Heart left ventricle (tissue), 16 donors: ENCODE measurements at regions not wholly inside any gene's neighbourhood (a gene's known extent, or its start where the extent isn't known, plus 50 kb on each side); places are given as distances from the start of the nearest gene placed in this dataset.

ENCODE experiments used
- ATAC-seq, 4 donors: fragments of 200-7000 bp; cut with Tn5 transposase; one replicate each; pipeline ENCODE4 v1.9.1; 2020 to 2022; ENCODE audit warnings: moderate library complexity in 4 of 4, mild to moderate bottlenecking in 3 of 4, moderate number of reproducible peaks in 1 of 4
- DNase-seq, 5 donors: peaks; one replicate each; pipeline ENCODE4 v3.0.0-alpha.2; 2020
- H3K27ac ChIP-seq, 12 donors: fragments of 200-600 bp; sonication (generic) in 4 of 12; one replicate each; pipeline versions ENCODE4 v1.5.0 to v1.8.0; 2016 to 2022; ENCODE audit warnings: mild to moderate bottlenecking in 2 of 12
- H3K27me3 ChIP-seq, 9 donors: fragments of 200-600 bp; sonication (generic) in 2 of 9; one replicate each; pipeline versions ENCODE4 v1.5.1 to v1.8.0; 2016 to 2022; ENCODE audit warnings: mild to moderate bottlenecking in 3 of 9
- H3K36me3 ChIP-seq, 9 donors: fragments of 200-600 bp; sonication (generic) in 2 of 9; one replicate each; pipeline versions ENCODE4 v1.5.0 to v1.8.0; 2018 to 2022; ENCODE audit warnings: mild to moderate bottlenecking in 2 of 9
- H3K4me1 ChIP-seq, 12 donors: fragments of 200-600 bp; sonication (generic) in 4 of 12; one replicate each; pipeline versions ENCODE4 v1.5.0 to v1.8.0; 2016 to 2022; ENCODE audit warnings: mild to moderate bottlenecking in 3 of 12
- H3K4me3 ChIP-seq, 12 donors: fragments of 200-600 bp; sonication (generic) in 4 of 12; one replicate each; pipeline versions ENCODE4 v1.5.0 to v1.8.0; 2017 to 2022; ENCODE audit warnings: mild to moderate bottlenecking in 9 of 12, moderate library complexity in 4 of 12
- H3K9me3 ChIP-seq, 12 donors: fragments of 200-600 bp; sonication (generic) in 4 of 12; one replicate each; pipeline versions ENCODE4 v1.5.0 to v1.8.0; 2016 to 2022; ENCODE audit warnings: mild to moderate bottlenecking in 1 of 12
- POLR2A ChIP-seq, 2 donors: fragments of 450-650 bp; IDR thresholded peaks; one replicate each; pipeline ENCODE4 v1.6.1; 2017; ENCODE audit warnings: antibody characterized with exemption in 2 of 2, mild to moderate bottlenecking in 2 of 2, moderate library complexity in 2 of 2
- WGBS, 4 donors: extraction: QIAGEN DNeasy Blood & Tissue Kit in 2 of 4; methylation state at CpG; one replicate each; pipeline versions ENCODE4 v1.1.5 to v1.1.7; 2013 to 2018; 5-methylcytosine and 5-hydroxymethylcytosine counted together
- intact Hi-C, 10 donors: fragments of 100-400 bp; cut with DNase I; formaldehyde crosslinking; loops; one replicate each; pipeline versions ENCODE4 v1.11.1 to v1.14.2; 2022
- TF ChIP-seq, protein P1 (sequence below), 12 donors: fragments of 200-600 bp; sonication (generic) in 4 of 12; IDR thresholded peaks; one replicate each; pipeline versions ENCODE4 v1.5.0 to v1.8.0; 2018 to 2022; ENCODE audit warnings: antibody characterized with exemption in 12 of 12, mild to moderate bottlenecking in 5 of 12
- donor health status: ischemic (EF 13 %, LVEDD 7.1; RV severe dilation, severe dysfunction).
- donor health status: healthy with polysubstance abuse.
- donor health status: DM: no; HTN: yes; CAD: no.
- donor health status: DM: no; HTN: no; CAD: no.
- donor health status: ischemic (EF 25% LVEDD 6.9; RV normal size, moderate dysfunction).
- donor health status: ischemic (EF 25% LVEDD 5.7; RV mildly dilated, moderate dysfunction).
- donor health status: healthy.
- donor health status: DM: yes; HTN: yes; CAD: no.
- donor health status: ischemic (EF 35%, LVEDD 5.7; RV mildly dilated, moderate dysfunction).
- donor health status: nonischemic (EF 11% LVEDD 7.7; RV severe dilation, severe dysfunction).
- donor health status: DM: yes; HTN: yes; CAD: no.
- donor health status: PGD.
- donor health status: ischemic (EF 29% LVEDD 5.4; RV normal size, mild dysfunction).
- donor health status: nonischemic (EF 23%, LVEDD 6.1; RV moderate dilation, normal function).

DNA sequence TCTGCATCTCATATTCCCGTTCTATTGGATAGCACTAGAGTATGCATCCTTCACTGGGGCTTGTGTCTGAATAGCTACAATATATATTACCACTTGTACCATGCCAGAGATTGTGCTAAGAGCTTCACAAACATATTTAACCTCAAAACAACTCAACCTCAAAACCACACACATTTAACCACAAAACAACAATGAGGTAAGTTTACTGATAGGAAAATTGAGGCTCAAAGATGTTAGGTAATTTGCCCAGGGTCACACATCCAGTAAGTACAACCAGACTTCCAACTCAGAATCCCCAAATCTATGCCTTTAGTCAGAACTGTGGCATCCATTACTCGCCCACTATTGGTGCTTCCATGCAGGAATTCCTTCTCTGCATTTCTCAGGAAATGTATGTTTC is 220.0 kb downstream of the FAM43A start:
- ATAC-seq (no peak), DNase-seq (no peak)
- Histone ChIP-seq H3K4me3 (no peak overlapping the region), H3K36me3 (no peaks in the 10 kb centered on the region), H3K27me3 (no peaks in the 10 kb centered on the region), H3K4me1 (peaks cover 0 to 8% (median 0%) of the 10 kb centered on the region in 12 donors), H3K9me3 (peaks cover 0 to 4% (median 0%) of the 10 kb centered on the region in 12 donors), H3K27ac (no peak overlapping the region)
- intact Hi-C loops, result no loop called here
- WGBS, 4 donors, result 96 to 98% (median 96%) methylated on average over 2 of the region's 2 CpGs
- TF ChIP-seq POLR2A (IDR thresholded peaks at IDR 0.05), result no peak
- TF ChIP-seq, protein P1, sequence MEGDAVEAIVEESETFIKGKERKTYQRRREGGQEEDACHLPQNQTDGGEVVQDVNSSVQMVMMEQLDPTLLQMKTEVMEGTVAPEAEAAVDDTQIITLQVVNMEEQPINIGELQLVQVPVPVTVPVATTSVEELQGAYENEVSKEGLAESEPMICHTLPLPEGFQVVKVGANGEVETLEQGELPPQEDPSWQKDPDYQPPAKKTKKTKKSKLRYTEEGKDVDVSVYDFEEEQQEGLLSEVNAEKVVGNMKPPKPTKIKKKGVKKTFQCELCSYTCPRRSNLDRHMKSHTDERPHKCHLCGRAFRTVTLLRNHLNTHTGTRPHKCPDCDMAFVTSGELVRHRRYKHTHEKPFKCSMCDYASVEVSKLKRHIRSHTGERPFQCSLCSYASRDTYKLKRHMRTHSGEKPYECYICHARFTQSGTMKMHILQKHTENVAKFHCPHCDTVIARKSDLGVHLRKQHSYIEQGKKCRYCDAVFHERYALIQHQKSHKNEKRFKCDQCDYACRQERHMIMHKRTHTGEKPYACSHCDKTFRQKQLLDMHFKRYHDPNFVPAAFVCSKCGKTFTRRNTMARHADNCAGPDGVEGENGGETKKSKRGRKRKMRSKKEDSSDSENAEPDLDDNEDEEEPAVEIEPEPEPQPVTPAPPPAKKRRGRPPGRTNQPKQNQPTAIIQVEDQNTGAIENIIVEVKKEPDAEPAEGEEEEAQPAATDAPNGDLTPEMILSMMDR (IDR thresholded peaks at IDR 0.05), result no peak

- WGBS, 4 donors, result 40 to 67% (median 44%) methylated on average over 4 of the region's 4 CpGs
- H3K4me3 ChIP-seq, result no peak overlapping the region
- DNase-seq (no peak), ATAC-seq (no peak)
- intact Hi-C loops, result no loop called here
- H3K9me3 ChIP-seq, result peaks cover 0 to 4% (median 0%) of the 10 kb centered on the region in 12 donors
- TF ChIP-seq, protein P1 (IDR thresholded peaks at IDR 0.05), result no peak
- TF ChIP-seq POLR2A (IDR thresholded peaks at IDR 0.05), result no peak
- H3K4me1 ChIP-seq, result peaks cover 0 to 4% (median 0%) of the 10 kb centered on the region in 12 donors
- no peaks in the 10 kb centered on the region for H3K36me3 ChIP-seq
- H3K27ac ChIP-seq, result no peak overlapping the region
- H3K27me3 ChIP-seq, result no peaks in the 10 kb centered on the region
Observed at GRCh38 chr3:194906229-194906629, 220.5 kb downstream of the FAM43A start.

DNA sequence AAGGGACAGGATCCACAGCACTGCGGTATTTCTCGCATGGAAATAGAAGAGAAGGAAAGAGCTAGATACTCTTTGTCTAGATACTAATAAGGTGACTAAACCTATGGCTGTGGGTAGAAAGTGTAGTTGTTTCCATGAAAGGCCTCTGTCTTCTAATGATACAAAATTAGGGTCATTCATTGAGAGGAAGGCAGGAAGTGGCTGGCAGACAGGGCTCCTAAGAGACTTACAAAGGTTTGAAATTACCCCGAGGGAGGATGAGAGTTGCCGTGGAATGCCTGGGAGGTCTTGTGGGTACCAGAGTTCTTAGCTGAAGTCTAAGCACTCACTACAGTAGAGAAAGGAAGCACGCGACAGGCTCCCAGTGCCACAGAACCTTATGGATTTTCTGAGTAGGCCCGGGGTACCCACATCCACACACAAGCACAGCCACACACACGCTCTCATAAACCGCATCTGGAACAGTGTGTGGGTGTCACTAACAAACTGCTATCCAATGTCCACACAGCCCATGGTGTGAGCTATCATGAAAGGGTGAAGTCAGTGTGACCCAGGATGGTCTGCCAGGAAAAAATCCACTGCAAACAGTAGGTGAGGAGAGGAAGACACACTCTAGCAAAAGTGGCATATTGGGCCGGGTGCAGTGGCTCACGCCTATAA is 221.4 kb downstream of the FAM43A start:
- intact Hi-C loops, result no loop called here
- no peaks in the 10 kb centered on the region for H3K36me3 ChIP-seq
- H3K9me3 ChIP-seq, result peaks cover 0 to 4% (median 0%) of the 10 kb centered on the region in 12 donors
- ATAC-seq (no peak), DNase-seq (no peak)
- peaks cover 0 to 3% (median 0%) of the 10 kb centered on the region in 12 donors for H3K4me1 ChIP-seq
- H3K4me3 ChIP-seq, result no peak overlapping the region
- H3K27ac ChIP-seq, result no peak overlapping the region
- no peaks in the 10 kb centered on the region for H3K27me3 ChIP-seq
- WGBS, 4 donors, result 90 to 94% (median 92%) methylated on average over 11 of the region's 11 CpGs
- TF ChIP-seq POLR2A (IDR thresholded peaks at IDR 0.05), result no peak
- TF ChIP-seq, protein P1 (IDR thresholded peaks at IDR 0.05), result no peak

DNA sequence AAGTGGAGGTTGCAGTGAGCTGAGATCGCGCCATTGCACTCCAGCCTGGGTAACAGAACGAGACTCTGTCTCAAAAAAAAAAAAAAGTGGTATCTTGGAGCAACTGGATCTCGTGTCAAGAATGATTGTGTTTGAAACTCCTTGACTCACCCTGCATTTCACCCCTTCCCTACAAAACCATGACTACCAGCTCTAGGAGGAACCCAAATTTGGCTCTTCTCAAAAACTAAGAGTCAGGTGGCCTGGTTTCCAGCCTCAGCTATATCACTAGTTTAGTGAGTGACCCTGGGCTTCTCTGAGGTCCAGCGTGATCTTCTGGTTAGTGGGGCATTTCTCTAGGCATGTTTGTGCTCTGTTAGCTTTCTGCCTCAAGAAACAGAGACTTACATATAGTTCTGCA is 222.1 kb downstream of the FAM43A start:
- TF ChIP-seq, protein P1 (IDR thresholded peaks at IDR 0.05), result no peak
- no peak for TF ChIP-seq POLR2A (IDR thresholded peaks at IDR 0.05)
- intact Hi-C loops, result no loop called here
- DNase-seq (no peak), ATAC-seq (no peak)
- H3K27ac ChIP-seq, result no peak overlapping the region
- no peaks in the 10 kb centered on the region for H3K36me3 ChIP-seq
- H3K9me3 ChIP-seq, result peaks cover 0 to 4% (median 0%) of the 10 kb centered on the region in 12 donors
- 93 to 99% (median 95%) methylated on average over 5 of the region's 5 CpGs for WGBS, 4 donors
- no peaks in the 10 kb centered on the region for H3K27me3 ChIP-seq
- no peak overlapping the region for H3K4me3 ChIP-seq
- H3K4me1 ChIP-seq, result peaks cover 0 to 3% (median 0%) of the 10 kb centered on the region in 12 donors
